Fibroblast of villous mesenchyme (primary cell): ENCODE measurements at regions not wholly inside any gene's neighbourhood (a gene's known extent, or its start where the extent isn't known, plus 50 kb on each side); places are given as distances from the start of the nearest gene placed in this dataset.
A peak's percentile ranks its signal among the peaks of the same experiment; 100 is the strongest.

Experiments used
- DNase-seq: peaks from one replicate; pipeline ENCODE4 v3.0.0-alpha.2; 2010; ENCODE audit warnings: low read depth
- H3K4me3 ChIP-seq: 2 replicates; pipeline ENCODE4 v1.5.1; 2011; ENCODE audit warnings: low read depth, mild to moderate bottlenecking, low read length
- CTCF ChIP-seq: IDR thresholded peaks from 2 replicates; pipeline ENCODE4 v1.5.1; 2012; ENCODE audit warnings: low read depth, mild to moderate bottlenecking, low read length; ENCODE audit not compliant: insufficient read depth

GRCh38 chr2:56718413-56718812 lies 534.6 kb downstream of the CCDC85A start:
- no peak for TF ChIP-seq CTCF
- no peak overlapping the region for H3K4me3 ChIP-seq
- DNase-seq = no peak

- no peak overlapping the region for H3K4me3 ChIP-seq
- DNase-seq = peak; percentile 20
- no peak for TF ChIP-seq CTCF
Observed at GRCh38 chr2:56729212-56729611, 545.4 kb downstream of the CCDC85A start.

- no peak for TF ChIP-seq CTCF
- DNase-seq = no peak
- no peak overlapping the region for H3K4me3 ChIP-seq
Observed at GRCh38 chr2:56732946-56733345, 549.2 kb downstream of the CCDC85A start.

GRCh38 chr2:56739413-56739812 lies 555.6 kb downstream of the CCDC85A start:
- no peak overlapping the region for H3K4me3 ChIP-seq
- no peak for DNase-seq
- TF ChIP-seq CTCF = no peak

- DNase-seq = peak; percentile 95
- no peak for TF ChIP-seq CTCF
Observed at GRCh38 chr2:56741601-56742102, 557.9 kb downstream of the CCDC85A start.

GRCh38 chr2:56743807-56744206 lies 560.0 kb downstream of the CCDC85A start:
- no peak for TF ChIP-seq CTCF
- DNase-seq = no peak

More at GRCh38 chr2:56741601-56742102, 557.9 kb downstream of the CCDC85A start:
- H3K4me3 ChIP-seq = peak overlapping the region; percentile 30

GRCh38 chr2:56749152-56749752 lies 565.5 kb downstream of the CCDC85A start:
- peak; percentile 55 for DNase-seq
- peak; percentile 50 for TF ChIP-seq CTCF
- no peak overlapping the region for H3K4me3 ChIP-seq

More at GRCh38 chr2:56743807-56744206, 560.0 kb downstream of the CCDC85A start:
- H3K4me3 ChIP-seq = no peak overlapping the region
